ENCODE measurements at regions not wholly inside any gene's neighbourhood (a gene's known extent, or its start where the extent isn't known, plus 50 kb on each side); places are given as distances from the start of the nearest gene placed in this dataset.

- no peak overlapping the region for H3K4me3 ChIP-seq (replicated peaks in 1 of 4; ENCODE audit: control extremely low read depth in 1 of 4, insufficient read depth in 1 of 4, low read depth in 3 of 4, low read length in 4 of 4)
- H3K36me3 ChIP-seq (ENCODE audit: control insufficient read depth, insufficient read depth, low read length) = no peaks in the 10 kb centered on the region
- TF ChIP-seq EZH2 (IDR thresholded peaks at IDR 0.05; ENCODE audit: low read length, missing control alignments) (no peak), CTCF (conservative IDR thresholded peaks at IDR 0.05 in 1 of 2, IDR thresholded peaks at IDR 0.05 in 1 of 2; ENCODE audit: low read depth in 1 of 2, low read length in 2 of 2) (no peak)
- DNase-seq (ENCODE audit: low read depth in 2 of 2) = no peak
- H4K20me1 ChIP-seq (ENCODE audit: control insufficient read depth, extremely low read depth, insufficient read depth, low read length) = no peaks in the 10 kb centered on the region
- no peak overlapping the region for H3K9ac ChIP-seq (ENCODE audit: insufficient read depth, low read length)
- H3K79me2 ChIP-seq (ENCODE audit: control insufficient read depth, insufficient read depth, low read length) = no peaks in the 10 kb centered on the region
- no peak overlapping the region for H3K27ac ChIP-seq (ENCODE audit: insufficient read depth, low read length)
- H3K27me3 ChIP-seq (ENCODE audit: control insufficient read depth, insufficient read depth, low read length) = no peaks in the 10 kb centered on the region
- no peaks in the 10 kb centered on the region for H3K9me3 ChIP-seq (ENCODE audit: control insufficient read depth, insufficient read depth, low read depth, low read length)
- H2AFZ ChIP-seq (ENCODE audit: low read length) = no peak overlapping the region
- H3K4me1 ChIP-seq (ENCODE audit: control insufficient read depth, extremely low read depth, insufficient read depth, low read length) = no peaks in the 10 kb centered on the region
- no peak overlapping the region for H3K4me2 ChIP-seq (ENCODE audit: extremely low read depth, insufficient read depth, low read length)
These were observed 149.5 kb upstream of the ZEB2 start for GRCh38 chr2:144669196-144669987.

- H2AFZ ChIP-seq (ENCODE audit: low read length) = no peak overlapping the region
- H3K27me3 ChIP-seq (ENCODE audit: control insufficient read depth, insufficient read depth, low read length) = no peaks in the 10 kb centered on the region
These were observed 148.7 kb upstream of the ZEB2 start for GRCh38 chr2:144668493-144669110.

More at GRCh38 chr2:144668493-144669110, 148.7 kb upstream of the ZEB2 start:
- no peak overlapping the region for H3K4me2 ChIP-seq (ENCODE audit: extremely low read depth, insufficient read depth, low read length)
- no peaks in the 10 kb centered on the region for H3K79me2 ChIP-seq (ENCODE audit: control insufficient read depth, insufficient read depth, low read length)
- no peaks in the 10 kb centered on the region for H3K36me3 ChIP-seq (ENCODE audit: control insufficient read depth, insufficient read depth, low read length)
- no peaks in the 10 kb centered on the region for H3K4me1 ChIP-seq (ENCODE audit: control insufficient read depth, extremely low read depth, insufficient read depth, low read length)
- TF ChIP-seq CTCF (conservative IDR thresholded peaks at IDR 0.05 in 1 of 2, IDR thresholded peaks at IDR 0.05 in 1 of 2; ENCODE audit: low read depth in 1 of 2, low read length in 2 of 2) (no peak), EZH2 (IDR thresholded peaks at IDR 0.05; ENCODE audit: low read length, missing control alignments) (no peak)
- H3K9ac ChIP-seq (ENCODE audit: insufficient read depth, low read length) = no peak overlapping the region
- no peaks in the 10 kb centered on the region for H3K9me3 ChIP-seq (ENCODE audit: control insufficient read depth, insufficient read depth, low read depth, low read length)
- DNase-seq (ENCODE audit: low read depth in 2 of 2) = no peak
- no peaks in the 10 kb centered on the region for H4K20me1 ChIP-seq (ENCODE audit: control insufficient read depth, extremely low read depth, insufficient read depth, low read length)
- H3K4me3 ChIP-seq (replicated peaks in 1 of 4; ENCODE audit: control extremely low read depth in 1 of 4, insufficient read depth in 1 of 4, low read depth in 3 of 4, low read length in 4 of 4) = no peak overlapping the region
- H3K27ac ChIP-seq (ENCODE audit: insufficient read depth, low read length) = no peak overlapping the region

All from fibroblast of lung (primary cell).